ENCODE measurements at regions not wholly inside any gene's neighbourhood (a gene's known extent, or its start where the extent isn't known, plus 50 kb on each side); places are given as distances from the start of the nearest gene placed in this dataset.
A peak's percentile ranks its signal among the peaks of the same experiment; 100 is the strongest.

GRCh38 chr4:38424151-38424871, 239.7 kb upstream of the KLF3 start (continued):
- no peak for TF ChIP-seq LCORL (IDR thresholded peaks at IDR 0.05)
- TF ChIP-seq LCORL (CRISPR knock-in tag; IDR thresholded peaks at IDR 0.05) = peak; percentile 80
- TF ChIP-seq NFKB2 (CRISPR knock-in tag; IDR thresholded peaks at IDR 0.05; ENCODE audit: borderline replicate concordance) = 0 out of 2 replicates have a peak, but pooled peaks have one; percentile 52
- TF ChIP-seq ZBTB26 (CRISPR knock-in tag; IDR thresholded peaks at IDR 0.05; ENCODE audit: borderline replicate concordance) = no peak
- TF ChIP-seq KAT2B (IDR thresholded peaks at IDR 0.05; ENCODE audit: borderline replicate concordance, low read depth, low read length) = no peak
- TF ChIP-seq ZFX (CRISPR knock-in tag; IDR thresholded peaks at IDR 0.05; ENCODE audit: low read depth) = peak; percentile 88
- TF ChIP-seq, protein P1, sequence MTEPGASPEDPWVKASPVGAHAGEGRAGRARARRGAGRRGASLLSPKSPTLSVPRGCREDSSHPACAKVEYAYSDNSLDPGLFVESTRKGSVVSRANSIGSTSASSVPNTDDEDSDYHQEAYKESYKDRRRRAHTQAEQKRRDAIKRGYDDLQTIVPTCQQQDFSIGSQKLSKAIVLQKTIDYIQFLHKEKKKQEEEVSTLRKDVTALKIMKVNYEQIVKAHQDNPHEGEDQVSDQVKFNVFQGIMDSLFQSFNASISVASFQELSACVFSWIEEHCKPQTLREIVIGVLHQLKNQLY (CRISPR knock-in tag; IDR thresholded peaks at IDR 0.05) = peak; percentile 63
- TF ChIP-seq RFXAP (CRISPR knock-in tag; IDR thresholded peaks at IDR 0.05; ENCODE audit: borderline replicate concordance) = no peak
- no peak for TF ChIP-seq MAFG (CRISPR knock-in tag; IDR thresholded peaks at IDR 0.05)
- no peak for TF ChIP-seq ZNF382 (CRISPR knock-in tag; IDR thresholded peaks at IDR 0.05; ENCODE audit: borderline replicate concordance)
- TF ChIP-seq ZNF274 (CRISPR knock-in tag; IDR thresholded peaks at IDR 0.05) = peak; percentile 45; the same call in 1 of the 2 replicates
- TF ChIP-seq, protein P2, sequence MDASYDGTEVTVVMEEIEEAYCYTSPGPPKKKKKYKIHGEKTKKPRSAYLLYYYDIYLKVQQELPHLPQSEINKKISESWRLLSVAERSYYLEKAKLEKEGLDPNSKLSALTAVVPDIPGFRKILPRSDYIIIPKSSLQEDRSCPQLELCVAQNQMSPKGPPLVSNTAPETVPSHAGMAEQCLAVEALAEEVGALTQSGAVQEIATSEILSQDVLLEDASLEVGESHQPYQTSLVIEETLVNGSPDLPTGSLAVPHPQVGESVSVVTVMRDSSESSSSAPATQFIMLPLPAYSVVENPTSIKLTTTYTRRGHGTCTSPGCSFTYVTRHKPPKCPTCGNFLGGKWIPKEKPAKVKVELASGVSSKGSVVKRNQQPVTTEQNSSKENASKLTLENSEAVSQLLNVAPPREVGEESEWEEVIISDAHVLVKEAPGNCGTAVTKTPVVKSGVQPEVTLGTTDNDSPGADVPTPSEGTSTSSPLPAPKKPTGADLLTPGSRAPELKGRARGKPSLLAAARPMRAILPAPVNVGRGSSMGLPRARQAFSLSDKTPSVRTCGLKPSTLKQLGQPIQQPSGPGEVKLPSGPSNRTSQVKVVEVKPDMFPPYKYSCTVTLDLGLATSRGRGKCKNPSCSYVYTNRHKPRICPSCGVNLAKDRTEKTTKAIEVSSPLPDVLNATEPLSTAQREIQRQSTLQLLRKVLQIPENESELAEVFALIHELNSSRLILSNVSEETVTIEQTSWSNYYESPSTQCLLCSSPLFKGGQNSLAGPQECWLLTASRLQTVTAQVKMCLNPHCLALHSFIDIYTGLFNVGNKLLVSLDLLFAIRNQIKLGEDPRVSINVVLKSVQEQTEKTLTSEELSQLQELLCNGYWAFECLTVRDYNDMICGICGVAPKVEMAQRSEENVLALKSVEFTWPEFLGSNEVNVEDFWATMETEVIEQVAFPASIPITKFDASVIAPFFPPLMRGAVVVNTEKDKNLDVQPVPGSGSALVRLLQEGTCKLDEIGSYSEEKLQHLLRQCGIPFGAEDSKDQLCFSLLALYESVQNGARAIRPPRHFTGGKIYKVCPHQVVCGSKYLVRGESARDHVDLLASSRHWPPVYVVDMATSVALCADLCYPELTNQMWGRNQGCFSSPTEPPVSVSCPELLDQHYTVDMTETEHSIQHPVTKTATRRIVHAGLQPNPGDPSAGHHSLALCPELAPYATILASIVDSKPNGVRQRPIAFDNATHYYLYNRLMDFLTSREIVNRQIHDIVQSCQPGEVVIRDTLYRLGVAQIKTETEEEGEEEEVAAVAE (CRISPR knock-in tag; IDR thresholded peaks at IDR 0.05; ENCODE audit: borderline replicate concordance) = no peak
- TF ChIP-seq MXD4 (CRISPR knock-in tag; IDR thresholded peaks at IDR 0.05) = no peak; the same call in 1 of the 2 replicates
- TF ChIP-seq, protein P3, sequence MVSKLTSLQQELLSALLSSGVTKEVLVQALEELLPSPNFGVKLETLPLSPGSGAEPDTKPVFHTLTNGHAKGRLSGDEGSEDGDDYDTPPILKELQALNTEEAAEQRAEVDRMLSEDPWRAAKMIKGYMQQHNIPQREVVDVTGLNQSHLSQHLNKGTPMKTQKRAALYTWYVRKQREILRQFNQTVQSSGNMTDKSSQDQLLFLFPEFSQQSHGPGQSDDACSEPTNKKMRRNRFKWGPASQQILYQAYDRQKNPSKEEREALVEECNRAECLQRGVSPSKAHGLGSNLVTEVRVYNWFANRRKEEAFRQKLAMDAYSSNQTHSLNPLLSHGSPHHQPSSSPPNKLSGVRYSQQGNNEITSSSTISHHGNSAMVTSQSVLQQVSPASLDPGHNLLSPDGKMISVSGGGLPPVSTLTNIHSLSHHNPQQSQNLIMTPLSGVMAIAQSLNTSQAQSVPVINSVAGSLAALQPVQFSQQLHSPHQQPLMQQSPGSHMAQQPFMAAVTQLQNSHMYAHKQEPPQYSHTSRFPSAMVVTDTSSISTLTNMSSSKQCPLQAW (CRISPR knock-in tag; IDR thresholded peaks at IDR 0.05) = peak; percentile 49; the same call in 1 of the 2 replicates
- peak; percentile 84 for TF ChIP-seq TBX2 (CRISPR knock-in tag; IDR thresholded peaks at IDR 0.05; ENCODE audit: borderline replicate concordance)
- TF ChIP-seq RBFOX2 (IDR thresholded peaks at IDR 0.05; ENCODE audit: low read depth, low read length) = peak; percentile 56; the same call in 1 of the 2 replicates
- peak; percentile 39; the same call in 1 of the 2 replicates for TF ChIP-seq HDAC1 (CRISPR knock-in tag; IDR thresholded peaks at IDR 0.05)
- TF ChIP-seq POLR2G (IDR thresholded peaks at IDR 0.05; ENCODE audit: low read depth, low read length) = peak; percentile 51; the same call in 1 of the 2 replicates
